HG03432 (cell line): ENCODE measurements at regions not wholly inside any gene's neighbourhood (a gene's known extent, or its start where the extent isn't known, plus 50 kb on each side); places are given as distances from the start of the nearest gene placed in this dataset.
"Not testable (repeated sequence)": the region's sequence is repeated elsewhere in the genome, so short reads cannot be mapped to it uniquely, and the experiment has no call there.

ENCODE experiments used
- ATAC-seq: cut with Tn5 transposase; IDR thresholded peaks from one replicate; pipeline ENCODE4 v1.9.1; 2021; ENCODE audit warnings: mild to moderate bottlenecking, moderate library complexity; ENCODE audit not compliant: unreplicated experiment

- no peak for ATAC-seq
These were observed 105.6 kb upstream of the ALDH3B2 start for GRCh38 chr11:67780056-67780455.

- not testable (repeated sequence) for ATAC-seq
These were observed 104.9 kb upstream of the ALDH3B2 start for GRCh38 chr11:67779189-67779875.

GRCh38 chr11:67776852-67777520, 102.6 kb upstream of the ALDH3B2 start:
- ATAC-seq: no peak

GRCh38 chr11:67774175-67774574, 99.8 kb upstream of the ALDH3B2 start:
- ATAC-seq: not testable (repeated sequence)

- ATAC-seq: not testable (repeated sequence)
These were observed 93.7 kb upstream of the ALDH3B2 start for GRCh38 chr11:67768001-67768730.

GRCh38 chr11:67761211-67761610, 86.8 kb upstream of the ALDH3B2 start:
- not testable (repeated sequence) for ATAC-seq

GRCh38 chr11:67759321-67759720, 84.9 kb upstream of the ALDH3B2 start:
- ATAC-seq: not testable (repeated sequence)

- ATAC-seq: not testable (repeated sequence)
These were observed 84.0 kb upstream of the ALDH3B2 start for GRCh38 chr11:67758467-67758866.

- not testable (repeated sequence) for ATAC-seq
These were observed 83.6 kb upstream of the ALDH3B2 start for GRCh38 chr11:67758009-67758408.

- not testable (repeated sequence) for ATAC-seq
These were observed 79.4 kb upstream of the ALDH3B2 start for GRCh38 chr11:67753820-67754219.

- no peak for ATAC-seq
These were observed 70.8 kb upstream of the ALDH3B2 start for GRCh38 chr11:67745181-67745726.

- ATAC-seq: not testable (repeated sequence)
These were observed 69.8 kb upstream of the ALDH3B2 start for GRCh38 chr11:67744231-67744630.

GRCh38 chr11:67738231-67738630, 63.8 kb upstream of the ALDH3B2 start:
- ATAC-seq: not testable (repeated sequence)

- ATAC-seq: not testable (repeated sequence)
These were observed 63.2 kb upstream of the ALDH3B2 start for GRCh38 chr11:67737562-67738080.

GRCh38 chr11:67732045-67732787, 57.8 kb upstream of the ALDH3B2 start:
- ATAC-seq: no peak

GRCh38 chr11:67731583-67731982, 57.2 kb upstream of the ALDH3B2 start:
- ATAC-seq: no peak

- not testable (repeated sequence) for ATAC-seq
These were observed 53.7 kb upstream of the ALDH3B2 start for GRCh38 chr11:67728163-67728571.

- ATAC-seq: not testable (repeated sequence)
These were observed 52.9 kb upstream of the ALDH3B2 start for GRCh38 chr11:67727066-67728040.
